ENCODE measurements at regions not wholly inside any gene's neighbourhood (a gene's known extent, or its start where the extent isn't known, plus 50 kb on each side); places are given as distances from the start of the nearest gene placed in this dataset.

- TF ChIP-seq CTCF (IDR thresholded peaks at IDR 0.05 in 2 of 3, conservative IDR thresholded peaks at IDR 0.05 in 1 of 3; ENCODE audit: borderline replicate concordance in 1 of 3, insufficient read depth in 1 of 3, low read depth in 2 of 3, low read length in 2 of 3): no peak
- TF ChIP-seq RAD21 (IDR thresholded peaks at IDR 0.05; ENCODE audit: low read depth): no peak
- no peak for TF ChIP-seq POLR2A (IDR thresholded peaks at IDR 0.05; ENCODE audit: borderline replicate concordance, extremely low read depth, insufficient read depth, insufficient read length)
- TF ChIP-seq ATF3 (IDR thresholded peaks at IDR 0.05): no peak
- no peak for TF ChIP-seq POLR2AphosphoS5 (IDR thresholded peaks at IDR 0.05; ENCODE audit: low read depth, low read length)
- no peak for TF ChIP-seq CBX3 (IDR thresholded peaks at IDR 0.05; ENCODE audit: low read depth)
- no peak for TF ChIP-seq EZH2 (IDR thresholded peaks at IDR 0.05)
- TF ChIP-seq FOSL1 (IDR thresholded peaks at IDR 0.05; ENCODE audit: low read depth): no peak
Measured at GRCh38 chr13:100944791-100945345, 270.3 kb upstream of the TMTC4 start.

Data from HCT116 (cell line).